DOHH2 (cell line): ENCODE measurements at regions not wholly inside any gene's neighbourhood (a gene's known extent, or its start where the extent isn't known, plus 50 kb on each side); places are given as distances from the start of the nearest gene placed in this dataset.

Source experiments
- CTCF ChIP-seq: fragments of 200-600 bp; sonication (generic); IDR thresholded peaks from one replicate; pipeline ENCODE4 v1.5.1; 2014; ENCODE audit warnings: antibody characterized with exemption, mild to moderate bottlenecking, low read depth, low read length; ENCODE audit not compliant: poor library complexity, severe bottlenecking
- EZH2phosphoT487 ChIP-seq: fragments of 200-600 bp; sonication (generic); IDR thresholded peaks from 2 replicates; pipeline ENCODE4 v1.6.1; 2017; ENCODE audit warnings: borderline replicate concordance, mild to moderate bottlenecking, antibody characterized with exemption, low read length, moderate library complexity, mixed read lengths

GRCh38 chr1:81313289-81313688 is 487.4 kb upstream of the ADGRL2 start:
- TF ChIP-seq CTCF: no peak
- TF ChIP-seq EZH2phosphoT487: no peak
